Trophoblast cell (in vitro differentiated cells and primary cell): ENCODE measurements at regions not wholly inside any gene's neighbourhood (a gene's known extent, or its start where the extent isn't known, plus 50 kb on each side); places are given as distances from the start of the nearest gene placed in this dataset.

ENCODE experiments used
- DNase-seq, 2 donors: peaks; one replicate each; pipeline ENCODE4 v3.0.0-alpha.2; 2016
- H2AFZ ChIP-seq: 2 replicates; pipeline ENCODE4 v1.6.1; 2013; ENCODE audit warnings: low read length, moderate library complexity, mild to moderate bottlenecking; ENCODE audit not compliant: insufficient read depth, poor library complexity
- H2AK5ac ChIP-seq: 2 replicates; pipeline ENCODE4 v1.6.1; 2013; ENCODE audit warnings: mild to moderate bottlenecking, low read length
- H2BK120ac ChIP-seq: 2 replicates; pipeline ENCODE4 v1.6.1; 2013; ENCODE audit warnings: low read length, mild to moderate bottlenecking, moderate library complexity; ENCODE audit not compliant: insufficient read depth, poor library complexity
- H2BK12ac ChIP-seq: 2 replicates; pipeline ENCODE4 v1.6.1; 2013; ENCODE audit warnings: mild to moderate bottlenecking, low read length, moderate library complexity
- H2BK5ac ChIP-seq: 2 replicates; pipeline ENCODE4 v1.6.1; 2013; ENCODE audit warnings: low read length, low read depth, moderate library complexity, mild to moderate bottlenecking; ENCODE audit not compliant: poor library complexity
- H3K14ac ChIP-seq: 2 replicates; pipeline ENCODE4 v1.6.1; 2013; ENCODE audit warnings: mild to moderate bottlenecking, low read length
- H3K18ac ChIP-seq: 2 replicates; pipeline ENCODE4 v1.6.1; 2013; ENCODE audit warnings: mild to moderate bottlenecking, low read length
- H3K23ac ChIP-seq: 2 replicates; pipeline ENCODE4 v1.6.1; 2013; ENCODE audit warnings: low read length
- H3K27ac ChIP-seq: 2 replicates; pipeline ENCODE4 v1.5.1; 2013; ENCODE audit warnings: low read depth, mild to moderate bottlenecking, inconsistent platforms, low read length, moderate library complexity
- H3K27me3 ChIP-seq: 2 replicates; pipeline ENCODE4 v1.6.1; 2013; ENCODE audit warnings: inconsistent platforms, mild to moderate bottlenecking, low read length, moderate library complexity; ENCODE audit not compliant: insufficient read depth
- H3K36me3 ChIP-seq, 2 experiments: 1 replicate in 1 of 2; 2 replicates in 1 of 2; pipeline ENCODE4 v1.6.1; 2013; ENCODE audit warnings: low read length in 2 of 2, mild to moderate bottlenecking in 2 of 2, moderate library complexity in 1 of 2; ENCODE audit not compliant: insufficient read depth in 2 of 2, control insufficient read depth in 1 of 2
- H3K4ac ChIP-seq: 2 replicates; pipeline ENCODE4 v1.6.1; 2013; ENCODE audit warnings: low read depth, mild to moderate bottlenecking, low read length, moderate library complexity
- H3K4me1 ChIP-seq, 2 experiments: 1 replicate in 1 of 2; 2 replicates in 1 of 2; pipeline ENCODE4 v1.6.1; 2013; ENCODE audit warnings: low read length in 2 of 2, mild to moderate bottlenecking in 2 of 2, moderate library complexity in 1 of 2; ENCODE audit not compliant: insufficient read depth in 2 of 2, control insufficient read depth in 1 of 2
- H3K4me2 ChIP-seq: 2 replicates; pipeline ENCODE4 v1.6.1; 2013; ENCODE audit warnings: inconsistent platforms, mild to moderate bottlenecking, low read length, moderate library complexity
- H3K4me3 ChIP-seq: 2 replicates; pipeline ENCODE4 v1.5.1; 2013; ENCODE audit warnings: mild to moderate bottlenecking, low read depth, low read length, inconsistent platforms
- H3K79me1 ChIP-seq: one replicate; pipeline ENCODE4 v1.6.1; 2013; ENCODE audit warnings: low read length
- H3K79me2 ChIP-seq: 2 replicates; pipeline ENCODE4 v1.6.1; 2013; ENCODE audit warnings: low read length, mild to moderate bottlenecking; ENCODE audit not compliant: control insufficient read depth, insufficient read depth, poor library complexity
- H3K9ac ChIP-seq: 2 replicates; pipeline ENCODE4 v1.6.1; 2013; ENCODE audit warnings: mild to moderate bottlenecking, low read length
- H3K9me3 ChIP-seq: 2 replicates; pipeline ENCODE4 v1.6.1; 2013; ENCODE audit warnings: low read depth, mild to moderate bottlenecking, control low read depth, inconsistent platforms, low read length; ENCODE audit not compliant: insufficient read depth
- H4K12ac ChIP-seq: 2 replicates; pipeline ENCODE4 v1.6.1; 2013; ENCODE audit warnings: low read depth, mild to moderate bottlenecking, low read length, moderate library complexity
- H4K8ac ChIP-seq: 2 replicates; pipeline ENCODE4 v1.6.1; 2013; ENCODE audit warnings: low read depth, mild to moderate bottlenecking, low read length, moderate library complexity
- H4K91ac ChIP-seq: one replicate; pipeline ENCODE4 v1.6.1; 2013; ENCODE audit warnings: low read depth, mild to moderate bottlenecking, low read length, moderate library complexity
- WGBS: extraction: QIAGEN DNeasy Blood & Tissue Kit; methylation state at CpG from one replicate; pipeline ENCODE4 v1.1.7; 2013; ENCODE audit warnings: missing lambda C conversion rate; ENCODE audit not compliant: insufficient read length, insufficient coverage; ENCODE audit errors: extremely low coverage; 5-methylcytosine and 5-hydroxymethylcytosine counted together

DNA sequence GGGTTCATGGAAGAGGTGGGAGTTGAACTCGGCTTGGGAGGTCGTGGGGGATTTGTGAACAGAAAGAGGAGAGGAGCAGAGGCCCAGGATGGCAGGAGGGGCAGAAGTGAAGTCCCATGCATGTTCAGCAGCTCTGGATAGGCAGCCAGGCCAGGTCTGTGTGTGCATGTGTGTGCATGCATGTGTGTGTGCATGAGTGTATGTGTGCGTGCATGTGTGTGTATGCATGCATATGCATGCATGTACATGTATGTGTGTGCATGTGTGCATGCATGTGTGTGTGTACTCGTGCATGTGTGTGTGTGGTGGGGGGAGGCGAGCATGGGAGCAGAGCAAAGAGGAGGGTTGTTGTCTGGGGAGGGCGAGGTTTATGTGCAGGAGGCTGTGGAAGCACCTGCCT lies 178.4 kb downstream of the RPLP1 start:
- no peak overlapping the region for H3K4me2 ChIP-seq
- H3K27me3 ChIP-seq: no peaks in the 10 kb centered on the region
- H3K27ac ChIP-seq: no peak overlapping the region
- no peak overlapping the region for H3K14ac ChIP-seq
- no peaks in the 10 kb centered on the region for H3K79me2 ChIP-seq
- no peak overlapping the region for H4K91ac ChIP-seq
- no peak overlapping the region for H2AFZ ChIP-seq
- H3K18ac ChIP-seq: no peak overlapping the region
- DNase-seq: no peak
- no peak overlapping the region for H3K23ac ChIP-seq
- H3K4me1 ChIP-seq: no peaks in the 10 kb centered on the region
- H2BK12ac ChIP-seq: no peak overlapping the region
- H3K36me3 ChIP-seq: no peaks in the 10 kb centered on the region
- H3K9ac ChIP-seq: no peak overlapping the region
- no peak overlapping the region for H2AK5ac ChIP-seq
- H3K4me3 ChIP-seq: no peak overlapping the region
- H3K9me3 ChIP-seq: no peaks in the 10 kb centered on the region
- no peak overlapping the region for H4K12ac ChIP-seq
- no peaks in the 10 kb centered on the region for H3K79me1 ChIP-seq
- no peak overlapping the region for H3K4ac ChIP-seq
- no CpG with 5 or more reads among the region's 6 CpGs for WGBS
- no peak overlapping the region for H2BK120ac ChIP-seq
- H4K8ac ChIP-seq: no peak overlapping the region
- no peak overlapping the region for H2BK5ac ChIP-seq

DNA sequence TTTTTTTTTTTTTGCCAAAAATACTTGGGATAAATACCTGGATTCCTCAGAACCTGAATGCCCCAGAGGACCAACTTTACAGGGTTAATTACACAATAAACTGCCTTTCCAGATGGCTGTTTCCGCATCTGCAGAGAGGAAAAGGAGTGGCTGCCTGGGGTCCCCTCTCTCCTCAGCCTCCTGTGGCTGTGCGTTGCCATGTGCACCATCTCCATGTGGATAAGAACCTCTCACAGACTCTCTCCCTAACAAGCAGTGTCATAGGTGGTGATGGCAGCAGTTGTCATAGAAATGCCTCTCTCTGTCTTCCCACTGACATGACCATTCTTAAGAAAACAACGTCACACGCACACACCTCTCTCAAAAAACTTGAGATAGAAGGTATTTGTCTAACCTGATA lies 179.4 kb downstream of the RPLP1 start:
- WGBS: no CpG with 5 or more reads among the region's 4 CpGs
- no peak for DNase-seq
- Histone ChIP-seq H3K27ac (no peak overlapping the region), H3K36me3 (no peaks in the 10 kb centered on the region), H2BK5ac (no peak overlapping the region), H3K14ac (no peak overlapping the region), H3K9ac (no peak overlapping the region), H2AFZ (no peak overlapping the region), H3K9me3 (no peaks in the 10 kb centered on the region), H4K12ac (no peak overlapping the region), H3K27me3 (no peaks in the 10 kb centered on the region), H2BK120ac (no peak overlapping the region), H3K4me1 (no peaks in the 10 kb centered on the region), H3K4ac (no peak overlapping the region), H2AK5ac (no peak overlapping the region), H3K23ac (no peak overlapping the region), H3K4me3 (no peak overlapping the region), H2BK12ac (no peak overlapping the region), H3K4me2 (no peak overlapping the region), H3K79me2 (no peaks in the 10 kb centered on the region), H4K8ac (no peak overlapping the region), H3K18ac (no peak overlapping the region), H3K79me1 (no peaks in the 10 kb centered on the region), H4K91ac (no peak overlapping the region)

DNA sequence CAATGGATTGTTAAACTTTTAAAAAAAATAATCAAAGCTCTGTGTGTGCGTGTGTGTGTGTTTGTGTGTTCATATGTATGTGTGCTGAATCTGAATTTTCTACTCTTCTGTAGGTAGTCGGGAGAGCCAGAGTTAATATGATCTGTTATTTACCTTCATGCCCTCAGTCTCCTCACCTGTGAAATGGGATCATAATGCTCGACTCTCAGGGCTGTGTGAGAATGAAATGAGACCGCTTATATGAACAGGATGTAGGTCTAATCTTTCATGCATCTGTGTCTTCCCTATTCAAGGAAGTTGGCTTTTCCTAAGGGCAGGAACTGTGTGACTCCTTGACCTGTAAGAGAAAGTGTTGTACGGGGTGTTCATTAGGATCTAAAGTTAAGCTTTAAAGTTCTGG lies 182.2 kb downstream of the RPLP1 start:
- no peak overlapping the region for H3K18ac ChIP-seq
- DNase-seq: no peak
- no peak overlapping the region for H3K4me3 ChIP-seq
- H3K27ac ChIP-seq: no peak overlapping the region
- no CpG with 5 or more reads among the region's 5 CpGs for WGBS
- H4K8ac ChIP-seq: no peak overlapping the region
- no peaks in the 10 kb centered on the region for H3K79me2 ChIP-seq
- H3K36me3 ChIP-seq: no peaks in the 10 kb centered on the region
- no peak overlapping the region for H2BK120ac ChIP-seq
- no peak overlapping the region for H2BK5ac ChIP-seq
- no peak overlapping the region for H3K14ac ChIP-seq
- H3K9me3 ChIP-seq: no peaks in the 10 kb centered on the region
- H3K4me1 ChIP-seq: no peaks in the 10 kb centered on the region
- H4K12ac ChIP-seq: no peak overlapping the region
- H2BK12ac ChIP-seq: no peak overlapping the region
- H3K4ac ChIP-seq: no peak overlapping the region
- H3K23ac ChIP-seq: no peak overlapping the region
- H3K9ac ChIP-seq: no peak overlapping the region
- H3K79me1 ChIP-seq: no peaks in the 10 kb centered on the region
- H4K91ac ChIP-seq: no peak overlapping the region
- H2AFZ ChIP-seq: no peak overlapping the region
- H3K4me2 ChIP-seq: no peak overlapping the region
- H2AK5ac ChIP-seq: no peak overlapping the region
- H3K27me3 ChIP-seq: no peaks in the 10 kb centered on the region

DNA sequence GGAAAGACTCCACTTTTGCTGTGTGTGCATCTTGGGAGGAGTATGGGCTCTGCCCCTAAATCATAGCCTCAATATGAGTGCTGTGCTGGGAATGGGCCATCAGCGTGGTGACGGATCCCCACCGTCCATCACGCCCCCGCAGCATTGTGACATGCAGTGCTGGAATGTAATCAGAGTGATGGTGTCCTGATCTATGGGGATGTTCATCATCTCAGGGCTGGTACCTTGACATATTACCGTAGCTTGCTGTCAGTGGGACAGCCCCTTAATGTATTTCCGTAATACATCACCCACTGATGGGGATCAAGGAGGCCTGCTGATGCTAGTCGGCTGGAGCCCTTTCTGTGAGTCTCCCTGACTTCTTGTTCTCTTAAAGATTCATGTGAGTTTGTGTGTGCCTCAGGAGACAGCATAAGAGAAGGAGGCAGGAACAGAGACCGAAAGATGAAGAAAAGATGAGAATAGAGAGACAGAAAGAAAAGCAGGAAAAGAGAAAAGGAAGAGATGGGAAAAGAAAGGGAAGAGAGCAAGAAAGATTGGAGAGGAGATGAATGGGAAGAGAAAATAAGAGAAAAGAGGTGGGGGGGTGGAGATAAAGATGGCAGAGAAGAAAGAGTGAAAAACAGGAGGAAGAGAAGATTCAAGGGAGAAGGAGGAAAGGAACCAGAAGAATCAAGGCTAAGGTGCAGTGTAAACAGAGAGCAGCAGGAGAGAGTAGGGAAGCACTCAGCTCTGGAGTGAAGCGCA lies 183.7 kb downstream of the RPLP1 start:
- no peaks in the 10 kb centered on the region for H3K9me3 ChIP-seq

More for the DNA sequence above, 183.7 kb downstream of the RPLP1 start:
- Histone ChIP-seq H3K18ac (no peak overlapping the region), H3K27me3 (no peaks in the 10 kb centered on the region), H2BK5ac (no peak overlapping the region), H2BK120ac (no peak overlapping the region), H4K91ac (no peak overlapping the region), H4K8ac (no peak overlapping the region), H3K36me3 (no peaks in the 10 kb centered on the region), H3K4me3 (no peak overlapping the region), H4K12ac (no peak overlapping the region), H3K14ac (no peak overlapping the region), H3K4me2 (no peak overlapping the region), H3K4ac (no peak overlapping the region), H3K79me1 (no peaks in the 10 kb centered on the region), H3K79me2 (no peaks in the 10 kb centered on the region), H3K9ac (no peak overlapping the region), H3K4me1 (no peaks in the 10 kb centered on the region), H2AK5ac (no peak overlapping the region), H2AFZ (no peak overlapping the region), H3K27ac (no peak overlapping the region), H2BK12ac (no peak overlapping the region), H3K23ac (no peak overlapping the region)
- no peak for DNase-seq
- WGBS: no CpG with 5 or more reads among the region's 10 CpGs
